OCI-LY1 (cell line): ENCODE measurements at regions not wholly inside any gene's neighbourhood (a gene's known extent, or its start where the extent isn't known, plus 50 kb on each side); places are given as distances from the start of the nearest gene placed in this dataset.

ENCODE experiments used
- H2AFZ ChIP-seq: fragments of 200-600 bp; sonication (generic), shearing (Covaris generic); 2 replicates; pipeline ENCODE4 v1.6.0; 2014; ENCODE audit warnings: antibody characterized with exemption, mild to moderate bottlenecking, low read length
- H3F3A ChIP-seq: fragments of 200-600 bp; sonication (generic), shearing (Covaris generic); 2 replicates; pipeline ENCODE4 v1.6.0; 2014; ENCODE audit warnings: mild to moderate bottlenecking, antibody characterized with exemption, low read length, moderate library complexity; ENCODE audit not compliant: insufficient read depth
- H3K27ac ChIP-seq: fragments of 200-600 bp; sonication (generic); 2 replicates; pipeline ENCODE4 v1.5.1; 2014; ENCODE audit warnings: low read length, mixed run types, mild to moderate bottlenecking, low read depth; ENCODE audit not compliant: poor library complexity, severe bottlenecking
- H3K27me3 ChIP-seq: fragments of 200-600 bp; sonication (generic); 2 replicates; pipeline ENCODE4 v1.6.0; 2014; ENCODE audit warnings: antibody characterized with exemption, mild to moderate bottlenecking, low read length, moderate library complexity; ENCODE audit not compliant: insufficient read depth
- H3K36me3 ChIP-seq: fragments of 200-600 bp; sonication (generic); 2 replicates; pipeline ENCODE4 v1.6.1; 2014; ENCODE audit warnings: mild to moderate bottlenecking, antibody characterized with exemption, low read length, moderate library complexity, mixed read lengths; ENCODE audit not compliant: insufficient read depth
- H3K4me1 ChIP-seq: fragments of 200-600 bp; sonication (generic); 2 replicates; pipeline ENCODE4 v1.5.1; 2014; ENCODE audit warnings: mild to moderate bottlenecking, low read length, moderate library complexity; ENCODE audit not compliant: insufficient read depth, severe bottlenecking
- H3K4me2 ChIP-seq: fragments of 200-600 bp; sonication (generic), shearing (Covaris generic); 2 replicates; pipeline ENCODE4 v1.6.1; 2014; ENCODE audit warnings: low read length
- H3K4me3 ChIP-seq: fragments of 200-600 bp; sonication (generic); 2 replicates; pipeline ENCODE4 v1.5.1; 2014; ENCODE audit warnings: low read length, low read depth, mild to moderate bottlenecking, mixed read lengths; ENCODE audit not compliant: poor library complexity, severe bottlenecking
- H3K79me2 ChIP-seq: fragments of 200-600 bp; shearing (Covaris generic); 2 replicates; pipeline ENCODE4 v1.6.1; 2016; ENCODE audit warnings: mixed run types, low read length, mixed read lengths; ENCODE audit not compliant: insufficient read depth
- H3K9ac ChIP-seq: fragments of 200-600 bp; sonication (generic), shearing (Covaris generic); 2 replicates; pipeline ENCODE4 v1.6.1; 2014; ENCODE audit warnings: mild to moderate bottlenecking, low read length, mixed read lengths
- H3K9me2 ChIP-seq: fragments of 200-600 bp; sonication (generic), shearing (Covaris generic); 2 replicates; pipeline ENCODE4 v1.6.1; 2014; ENCODE audit warnings: low read depth, mild to moderate bottlenecking, low read length, mixed read lengths
- H3K9me3 ChIP-seq: fragments of 200-600 bp; shearing (Covaris generic); 2 replicates; pipeline ENCODE4 v1.6.1; 2014; ENCODE audit warnings: low read length, mixed read lengths
- H4K20me1 ChIP-seq: fragments of 200-600 bp; sonication (generic), shearing (Covaris generic); 2 replicates; pipeline ENCODE4 v1.6.0; 2016; ENCODE audit warnings: mild to moderate bottlenecking, low read length; ENCODE audit not compliant: insufficient read depth
- EZH2 ChIP-seq: fragments of 200-600 bp; sonication (generic), shearing (Covaris generic); IDR thresholded peaks from 2 replicates; pipeline ENCODE4 v1.8.0; 2017; ENCODE audit warnings: borderline replicate concordance, mixed run types, mild to moderate bottlenecking, antibody characterized with exemption, low read length, moderate library complexity, mixed read lengths
- TF ChIP-seq, protein P1 (sequence below): fragments of 200-600 bp; sonication (generic), shearing (Covaris generic); IDR thresholded peaks from 2 replicates; pipeline ENCODE4 v1.5.1; 2017; ENCODE audit warnings: mild to moderate bottlenecking, antibody characterized with exemption, low read length, moderate library complexity, mixed read lengths

DNA sequence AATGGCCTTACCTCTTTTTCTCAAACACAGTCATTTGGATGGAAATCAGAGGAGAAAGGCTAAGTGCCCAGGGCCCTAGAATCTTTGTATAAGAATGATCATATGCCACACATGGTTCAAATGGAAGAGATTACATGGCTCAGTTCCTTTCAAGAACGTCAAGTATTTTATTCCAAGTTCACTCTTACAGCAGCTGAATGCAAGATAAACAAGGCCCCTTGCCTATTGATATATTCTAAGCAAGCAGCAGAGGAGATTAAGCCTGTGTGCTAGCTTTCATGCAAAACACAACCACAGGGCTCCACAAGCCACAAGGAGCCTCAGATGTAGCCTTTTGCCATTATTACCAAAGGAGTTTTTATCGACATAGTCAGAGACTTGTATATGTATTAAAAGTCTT is 55.3 kb upstream of the SLCO6A1 start:
- no peaks in the 10 kb centered on the region for H3K4me1 ChIP-seq
- no peaks in the 10 kb centered on the region for H3K79me2 ChIP-seq
- H3K36me3 ChIP-seq: no peaks in the 10 kb centered on the region
- H2AFZ ChIP-seq: no peak overlapping the region
- TF ChIP-seq EZH2: no peak
- TF ChIP-seq, protein P1, sequence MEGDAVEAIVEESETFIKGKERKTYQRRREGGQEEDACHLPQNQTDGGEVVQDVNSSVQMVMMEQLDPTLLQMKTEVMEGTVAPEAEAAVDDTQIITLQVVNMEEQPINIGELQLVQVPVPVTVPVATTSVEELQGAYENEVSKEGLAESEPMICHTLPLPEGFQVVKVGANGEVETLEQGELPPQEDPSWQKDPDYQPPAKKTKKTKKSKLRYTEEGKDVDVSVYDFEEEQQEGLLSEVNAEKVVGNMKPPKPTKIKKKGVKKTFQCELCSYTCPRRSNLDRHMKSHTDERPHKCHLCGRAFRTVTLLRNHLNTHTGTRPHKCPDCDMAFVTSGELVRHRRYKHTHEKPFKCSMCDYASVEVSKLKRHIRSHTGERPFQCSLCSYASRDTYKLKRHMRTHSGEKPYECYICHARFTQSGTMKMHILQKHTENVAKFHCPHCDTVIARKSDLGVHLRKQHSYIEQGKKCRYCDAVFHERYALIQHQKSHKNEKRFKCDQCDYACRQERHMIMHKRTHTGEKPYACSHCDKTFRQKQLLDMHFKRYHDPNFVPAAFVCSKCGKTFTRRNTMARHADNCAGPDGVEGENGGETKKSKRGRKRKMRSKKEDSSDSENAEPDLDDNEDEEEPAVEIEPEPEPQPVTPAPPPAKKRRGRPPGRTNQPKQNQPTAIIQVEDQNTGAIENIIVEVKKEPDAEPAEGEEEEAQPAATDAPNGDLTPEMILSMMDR: no peak
- no peaks in the 10 kb centered on the region for H3K27me3 ChIP-seq
- no peak overlapping the region for H3K4me3 ChIP-seq
- H3K9ac ChIP-seq: no peak overlapping the region
- no peaks in the 10 kb centered on the region for H3K9me3 ChIP-seq
- no peak overlapping the region for H3K4me2 ChIP-seq
- no peaks in the 10 kb centered on the region for H3K9me2 ChIP-seq
- H3F3A ChIP-seq: no peaks in the 10 kb centered on the region
- no peak overlapping the region for H3K27ac ChIP-seq
- H4K20me1 ChIP-seq: no peaks in the 10 kb centered on the region

DNA sequence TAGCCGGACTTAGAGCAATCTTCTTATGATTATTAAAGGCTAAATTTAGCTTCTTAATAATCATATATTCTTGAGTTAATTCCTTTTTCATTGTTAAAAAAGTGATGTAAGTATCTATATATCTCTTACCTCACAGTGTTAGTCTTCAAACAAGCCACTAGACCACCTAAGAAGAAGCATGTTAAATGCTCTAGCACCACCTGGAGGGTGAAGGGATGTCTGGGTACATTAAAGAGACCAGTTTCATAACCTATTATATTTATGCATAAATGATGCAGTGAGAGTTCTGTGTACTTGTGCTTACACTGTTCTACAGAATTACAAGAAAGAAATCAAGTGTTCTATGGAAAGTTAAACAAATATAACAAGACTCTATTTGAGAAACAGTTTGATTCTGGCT is 55.9 kb upstream of the SLCO6A1 start:
- no peak overlapping the region for H3K9ac ChIP-seq

DNA sequence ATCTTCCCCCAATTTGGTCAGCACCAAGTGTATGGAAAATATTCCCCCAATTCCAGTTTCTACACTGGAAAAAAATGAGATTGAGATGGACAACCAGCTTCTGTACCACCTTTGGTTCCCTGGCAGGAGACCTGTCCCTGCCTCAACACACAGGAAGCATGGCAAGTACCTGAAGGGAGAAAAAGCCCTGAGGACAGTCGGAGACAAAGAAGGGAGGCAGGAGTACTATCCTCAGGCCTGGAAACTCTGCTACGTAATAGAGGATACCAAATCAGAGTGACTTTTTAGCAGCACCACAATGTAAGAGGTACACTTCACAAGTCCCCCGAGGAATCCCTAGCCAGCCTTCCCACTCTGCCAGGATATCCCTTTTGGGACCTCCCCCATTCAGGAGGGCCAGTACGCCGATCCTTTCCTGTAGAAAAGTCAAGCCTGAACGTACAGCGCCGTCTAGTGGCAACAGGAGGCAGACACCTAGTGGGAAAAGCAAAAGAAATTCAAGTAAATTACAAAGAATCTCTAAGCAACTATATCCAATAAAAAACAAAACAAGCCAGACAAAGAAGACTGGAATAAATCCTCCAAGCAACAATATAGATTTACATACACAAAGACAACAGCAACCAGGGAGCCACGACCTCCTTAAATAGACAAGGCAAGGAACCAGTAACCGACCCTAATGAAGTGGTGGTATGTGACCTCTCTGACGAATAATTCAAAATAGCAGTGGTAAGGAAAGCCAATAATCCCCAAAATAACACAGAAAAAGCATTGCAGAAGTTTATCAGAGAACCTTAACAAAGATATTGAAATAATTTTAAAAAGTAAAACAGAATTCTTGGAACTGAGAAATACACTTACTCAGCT is 63.3 kb upstream of the SLCO6A1 start:
- Histone ChIP-seq H3F3A (no peaks in the 10 kb centered on the region), H3K9ac (no peak overlapping the region), H3K27ac (no peak overlapping the region), H3K4me1 (no peaks in the 10 kb centered on the region), H3K4me2 (no peak overlapping the region), H2AFZ (no peak overlapping the region), H3K9me3 (no peaks in the 10 kb centered on the region), H3K36me3 (no peaks in the 10 kb centered on the region), H3K79me2 (no peaks in the 10 kb centered on the region), H4K20me1 (no peaks in the 10 kb centered on the region), H3K4me3 (no peak overlapping the region), H3K9me2 (no peaks in the 10 kb centered on the region), H3K27me3 (no peaks in the 10 kb centered on the region)
- TF ChIP-seq, protein P1: peak; percentile 84
- no peak for TF ChIP-seq EZH2

More for the DNA sequence above, 55.9 kb upstream of the SLCO6A1 start:
- no peaks in the 10 kb centered on the region for H3F3A ChIP-seq
- H3K9me2 ChIP-seq: no peaks in the 10 kb centered on the region
- H3K4me3 ChIP-seq: no peak overlapping the region
- no peaks in the 10 kb centered on the region for H3K27me3 ChIP-seq
- no peak overlapping the region for H3K27ac ChIP-seq
- H3K79me2 ChIP-seq: no peaks in the 10 kb centered on the region
- H3K9me3 ChIP-seq: no peaks in the 10 kb centered on the region
- H3K36me3 ChIP-seq: no peaks in the 10 kb centered on the region
- H3K4me2 ChIP-seq: no peak overlapping the region
- no peak for TF ChIP-seq EZH2
- TF ChIP-seq, protein P1: peak; percentile 44
- H4K20me1 ChIP-seq: no peaks in the 10 kb centered on the region
- no peaks in the 10 kb centered on the region for H3K4me1 ChIP-seq
- H2AFZ ChIP-seq: no peak overlapping the region
